Neural progenitor cell (in vitro differentiated cells): ENCODE measurements at regions not wholly inside any gene's neighbourhood (a gene's known extent, or its start where the extent isn't known, plus 50 kb on each side); places are given as distances from the start of the nearest gene placed in this dataset.

Experiments used
- DNase-seq: peaks from one replicate; pipeline ENCODE4 v3.0.0-alpha.2; 2016; ENCODE audit warnings: low spot score
- H2AFZ ChIP-seq: fragments of 200-600 bp; sonication (generic); replicated peaks from 2 replicates; pipeline ENCODE4 v1.6.1; 2016; ENCODE audit warnings: antibody characterized with exemption
- H3F3A ChIP-seq: fragments of 200-600 bp; sonication (generic); 2 replicates; pipeline ENCODE4 v1.6.1; 2016; ENCODE audit warnings: antibody characterized with exemption, low read depth
- H3K27ac ChIP-seq: fragments of 200-600 bp; sonication (generic); 2 replicates; pipeline ENCODE4 v1.5.1; 2016; ENCODE audit warnings: mild to moderate bottlenecking
- H3K27me3 ChIP-seq: fragments of 200-600 bp; sonication (generic); 2 replicates; pipeline ENCODE4 v1.6.1; 2016; ENCODE audit warnings: mild to moderate bottlenecking, moderate library complexity
- H3K36me3 ChIP-seq: fragments of 200-600 bp; sonication (generic); 2 replicates; pipeline ENCODE4 v1.5.1; 2016
- H3K4me1 ChIP-seq: fragments of 200-600 bp; sonication (generic); 2 replicates; pipeline ENCODE4 v1.6.1; 2016; ENCODE audit warnings: mixed run types
- H3K4me2 ChIP-seq: fragments of 200-600 bp; sonication (generic); 2 replicates; pipeline ENCODE4 v1.6.1; 2016
- H3K4me3 ChIP-seq: fragments of 200-600 bp; sonication (generic); 2 replicates; pipeline ENCODE4 v1.5.1; 2016
- H3K79me2 ChIP-seq: fragments of 200-600 bp; sonication (generic); 2 replicates; pipeline ENCODE4 v1.6.1; 2016; ENCODE audit warnings: low read depth
- H3K9ac ChIP-seq: fragments of 200-600 bp; sonication (generic); 2 replicates; pipeline ENCODE4 v1.6.1; 2016
- H3K9me3 ChIP-seq: fragments of 200-600 bp; sonication (generic); 2 replicates; pipeline ENCODE4 v1.5.1; 2016; ENCODE audit warnings: low read depth
- H4K20me1 ChIP-seq: fragments of 200-600 bp; sonication (generic); 2 replicates; pipeline ENCODE4 v1.6.1; 2016; ENCODE audit warnings: low read depth
- H3K27ac Mint-ChIP-seq: 3 replicates; pipeline ENCODE4 v1.8.0; 2021; ENCODE audit warnings: mixed read lengths
- H3K27me3 Mint-ChIP-seq: 2 replicates; pipeline ENCODE4 v1.8.0; 2022; ENCODE audit warnings: low read depth, mild to moderate bottlenecking, inconsistent platforms, moderate library complexity, mixed read lengths; ENCODE audit not compliant: insufficient read depth
- H3K36me3 Mint-ChIP-seq: 3 replicates; pipeline ENCODE4 v1.8.0; 2021; ENCODE audit warnings: mixed read lengths
- H3K4me1 Mint-ChIP-seq: 3 replicates; pipeline ENCODE4 v1.8.0; 2021; ENCODE audit warnings: mixed read lengths
- H3K4me3 Mint-ChIP-seq: 3 replicates; pipeline ENCODE4 v1.8.0; 2021; ENCODE audit warnings: mild to moderate bottlenecking, moderate library complexity, mixed read lengths
- H3K9me3 Mint-ChIP-seq: 3 replicates; pipeline ENCODE4 v1.8.0; 2020; ENCODE audit warnings: mixed read lengths
- CTCF ChIP-seq: fragments of 200-600 bp; sonication (generic); IDR thresholded peaks from 2 replicates; pipeline ENCODE4 v1.5.1; 2017; ENCODE audit warnings: antibody characterized with exemption, mild to moderate bottlenecking
- EZH2 ChIP-seq: fragments of 200-600 bp; sonication (generic); IDR thresholded peaks from 2 replicates; pipeline ENCODE4 v1.6.1; 2017; ENCODE audit warnings: antibody characterized with exemption, mild to moderate bottlenecking, moderate library complexity
- EZH2phosphoT487 ChIP-seq: fragments of 200-600 bp; sonication (generic); IDR thresholded peaks from 2 replicates; pipeline ENCODE4 v1.6.1; 2017; ENCODE audit warnings: antibody characterized with exemption

- Histone ChIP-seq H3K4me1 (peaks cover 4% of the 10 kb centered on the region), H3K4me2 (no peak overlapping the region), H3K27ac (no peak overlapping the region), H3K36me3 (no peaks in the 10 kb centered on the region), H3K79me2 (no peaks in the 10 kb centered on the region), H2AFZ (no peak overlapping the region), H3K4me3 (no peak overlapping the region), H3K27me3 (no peaks in the 10 kb centered on the region), H4K20me1 (no peaks in the 10 kb centered on the region), H3F3A (peaks cover 2% of the 10 kb centered on the region), H3K9me3 (peaks cover 4% of the 10 kb centered on the region), H3K9ac (no peak overlapping the region)
- TF ChIP-seq CTCF (no peak), EZH2phosphoT487 (no peak), EZH2 (no peak)
- Mint-ChIP-seq H3K4me3 (no peak overlapping the region), H3K27me3 (peaks cover 10% of the 10 kb centered on the region), H3K9me3 (peaks cover 31% of the 10 kb centered on the region), H3K4me1 (peaks cover 13% of the 10 kb centered on the region), H3K27ac (no peak overlapping the region), H3K36me3 (no peaks in the 10 kb centered on the region)
- no peak for DNase-seq
Observed at GRCh38 chr4:138598226-138598625, 356.1 kb upstream of the SLC7A11 start.

- H3K4me3 Mint-ChIP-seq = no peak overlapping the region
- no peaks in the 10 kb centered on the region for H3K36me3 Mint-ChIP-seq
- peaks cover 26% of the 10 kb centered on the region for H3K4me1 Mint-ChIP-seq
- H3F3A ChIP-seq = peaks cover 11% of the 10 kb centered on the region
- H2AFZ ChIP-seq = no peak overlapping the region
- peaks cover 10% of the 10 kb centered on the region for H3K27me3 Mint-ChIP-seq
- H3K4me1 ChIP-seq = peaks cover 14% of the 10 kb centered on the region
- TF ChIP-seq CTCF (no peak), EZH2 (no peak)
- no peaks in the 10 kb centered on the region for H3K36me3 ChIP-seq
- peaks cover 4% of the 10 kb centered on the region for H3K9me3 ChIP-seq
- H3K9ac ChIP-seq = no peak overlapping the region
- no peak overlapping the region for H3K27ac ChIP-seq
- H3K4me3 ChIP-seq = no peak overlapping the region
- no peak overlapping the region for H3K27ac Mint-ChIP-seq
- no peaks in the 10 kb centered on the region for H4K20me1 ChIP-seq
- no peaks in the 10 kb centered on the region for H3K79me2 ChIP-seq
- DNase-seq = no peak
- H3K27me3 ChIP-seq = no peaks in the 10 kb centered on the region
- H3K4me2 ChIP-seq = no peak overlapping the region
- peaks cover 27% of the 10 kb centered on the region for H3K9me3 Mint-ChIP-seq
Observed at GRCh38 chr4:138596896-138597295, 354.7 kb upstream of the SLC7A11 start.

DNA sequence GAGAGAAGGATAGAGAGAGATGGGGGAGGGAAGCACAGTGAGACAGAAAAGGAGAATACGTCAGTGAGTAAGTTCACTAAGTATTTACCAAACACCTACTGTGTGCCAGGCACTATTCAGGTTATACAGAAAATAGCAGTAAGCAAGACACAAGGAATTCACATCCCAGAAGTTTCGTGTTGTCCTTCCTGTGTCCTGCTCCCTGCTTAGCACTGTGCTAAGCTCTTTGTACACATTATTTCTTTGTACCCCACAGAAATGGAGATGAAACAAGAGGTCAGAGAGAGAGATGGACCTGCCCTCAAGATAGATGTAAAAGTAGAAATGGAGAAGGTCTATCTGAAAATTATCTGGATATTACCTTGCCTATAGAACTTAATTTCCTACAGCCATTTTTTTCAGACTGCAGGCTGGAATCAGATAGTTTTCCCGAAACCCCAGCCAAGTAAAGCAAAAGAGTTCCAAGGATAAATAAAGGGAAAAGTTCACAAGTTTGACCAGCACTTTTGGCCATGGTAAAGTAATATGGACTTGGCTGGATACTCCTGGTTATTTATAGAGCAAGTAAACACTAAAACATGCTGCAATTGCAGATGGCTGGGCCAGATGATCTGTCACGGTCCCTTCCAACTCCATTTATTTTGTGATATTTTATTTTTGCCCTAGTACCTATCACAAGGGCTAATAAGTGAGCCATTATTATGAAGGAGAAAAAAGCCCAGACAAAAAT, 353.7 kb upstream of the SLC7A11 start:
- H3F3A ChIP-seq = peaks cover 11% of the 10 kb centered on the region
- H3K4me3 ChIP-seq = no peak overlapping the region
- Mint-ChIP-seq H3K9me3 (peaks cover 18% of the 10 kb centered on the region), H3K36me3 (no peaks in the 10 kb centered on the region), H3K27ac (no peak overlapping the region), H3K27me3 (peaks cover 10% of the 10 kb centered on the region), H3K4me1 (peaks cover 28% of the 10 kb centered on the region), H3K4me3 (no peak overlapping the region)
- no peak overlapping the region for H2AFZ ChIP-seq
- no peak for DNase-seq
- TF ChIP-seq EZH2phosphoT487 = no peak
- no peak for TF ChIP-seq CTCF
- TF ChIP-seq EZH2 = no peak
- H3K27ac ChIP-seq = no peak overlapping the region
- peaks cover 14% of the 10 kb centered on the region for H3K4me1 ChIP-seq
- no peaks in the 10 kb centered on the region for H4K20me1 ChIP-seq
- no peak overlapping the region for H3K4me2 ChIP-seq
- H3K79me2 ChIP-seq = no peaks in the 10 kb centered on the region
- no peaks in the 10 kb centered on the region for H3K27me3 ChIP-seq
- H3K9ac ChIP-seq = no peak overlapping the region
- no peaks in the 10 kb centered on the region for H3K36me3 ChIP-seq
- no peaks in the 10 kb centered on the region for H3K9me3 ChIP-seq
